ENCODE measurements at regions not wholly inside any gene's neighbourhood (a gene's known extent, or its start where the extent isn't known, plus 50 kb on each side); places are given as distances from the start of the nearest gene placed in this dataset.

- TF ChIP-seq CTCF (IDR thresholded peaks at IDR 0.05 in 4 of 5, conservative IDR thresholded peaks at IDR 0.05 in 1 of 5) (no peak), POLR2A (IDR thresholded peaks at IDR 0.05) (no peak)
These were observed 548.6 kb downstream of the HTR1B start for GRCh38 chr6:76914737-76915136.

All from gastrocnemius medialis (tissue), 4 donors.